ENCODE measurements at regions not wholly inside any gene's neighbourhood (a gene's known extent, or its start where the extent isn't known, plus 50 kb on each side); places are given as distances from the start of the nearest gene placed in this dataset.
"Not testable (repeated sequence)": the region's sequence is repeated elsewhere in the genome, so short reads cannot be mapped to it uniquely, and the experiment has no call there.

- no peak for DNase-seq (ENCODE audit: low spot score)
Measured at GRCh38 chr9:97773091-97773490, 76.0 kb upstream of the XPA start.

- no peak for DNase-seq (ENCODE audit: low spot score)
Measured at GRCh38 chr9:97773723-97774122, 76.6 kb upstream of the XPA start.

GRCh38 chr9:97774673-97775072 lies 77.5 kb upstream of the XPA start:
- no peak for DNase-seq (ENCODE audit: low spot score)

GRCh38 chr9:97778740-97779139 lies 74.3 kb upstream of the FOXE1 start:
- not testable (repeated sequence) for DNase-seq (ENCODE audit: low spot score)

- DNase-seq (ENCODE audit: low spot score): no peak
Measured at GRCh38 chr9:97779608-97780007, 73.4 kb upstream of the FOXE1 start.

GRCh38 chr9:97781902-97782301 lies 71.1 kb upstream of the FOXE1 start:
- DNase-seq (ENCODE audit: low spot score): no peak

- peak; percentile 22 for DNase-seq (ENCODE audit: low spot score)
Measured at GRCh38 chr9:97786341-97786740, 66.7 kb upstream of the FOXE1 start.

GRCh38 chr9:97787551-97787950 lies 65.5 kb upstream of the FOXE1 start:
- no peak for DNase-seq (ENCODE audit: low spot score)

GRCh38 chr9:97788763-97789663 lies 64.0 kb upstream of the FOXE1 start:
- no peak for DNase-seq (ENCODE audit: low spot score)

GRCh38 chr9:97790542-97790941 lies 62.5 kb upstream of the FOXE1 start:
- DNase-seq (ENCODE audit: low spot score): no peak

- DNase-seq (ENCODE audit: low spot score): no peak
Measured at GRCh38 chr9:97791542-97791941, 61.5 kb upstream of the FOXE1 start.

GRCh38 chr9:97793067-97793466 lies 60.0 kb upstream of the FOXE1 start:
- no peak for DNase-seq (ENCODE audit: low spot score)

GRCh38 chr9:97794666-97795065 lies 58.4 kb upstream of the FOXE1 start:
- no peak for DNase-seq (ENCODE audit: low spot score)

GRCh38 chr9:97796176-97796575 lies 56.9 kb upstream of the FOXE1 start:
- DNase-seq (ENCODE audit: low spot score): not testable (repeated sequence)

- no peak for DNase-seq (ENCODE audit: low spot score)
Measured at GRCh38 chr9:97801180-97801579, 51.8 kb upstream of the FOXE1 start.

- DNase-seq (ENCODE audit: low spot score): peak; percentile 61
Measured at GRCh38 chr9:97802276-97802675, 50.8 kb upstream of the FOXE1 start.

- DNase-seq (ENCODE audit: low spot score): peak; percentile 68
Measured at GRCh38 chr9:97803167-97804058, 49.6 kb upstream of the FOXE1 start.
